Stromal cell of bone marrow (primary cell): ENCODE measurements at regions not wholly inside any gene's neighbourhood (a gene's known extent, or its start where the extent isn't known, plus 50 kb on each side); places are given as distances from the start of the nearest gene placed in this dataset.
"Not testable (repeated sequence)": the region's sequence is repeated elsewhere in the genome, so short reads cannot be mapped to it uniquely, and the experiment has no call there.

Source experiments
- DNase-seq: peaks from one replicate; pipeline ENCODE4 v3.0.0-alpha.2; 2012; ENCODE audit warnings: low read depth

GRCh38 chr7:49481075-49481474 lies 292.4 kb upstream of the VWC2 start:
- no peak for DNase-seq

DNA sequence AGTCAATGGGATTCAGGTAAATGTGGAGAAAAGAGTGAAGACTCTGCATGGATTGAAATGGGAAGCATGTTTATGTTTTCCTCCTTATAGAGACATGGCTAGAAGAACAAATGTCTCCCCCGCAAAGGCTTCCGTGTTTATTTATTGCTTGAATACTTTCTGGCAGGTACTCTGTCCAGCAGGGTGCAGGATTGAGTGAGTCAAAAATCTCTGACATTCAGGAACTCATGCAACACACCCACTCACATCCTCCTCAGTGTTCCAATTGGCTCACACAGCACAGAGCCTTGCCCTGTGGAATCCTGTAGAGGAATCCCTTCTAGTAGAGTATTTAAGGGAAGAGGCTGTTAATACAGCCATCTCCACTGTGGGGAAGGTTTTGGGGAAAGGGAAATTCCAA lies 290.3 kb upstream of the VWC2 start:
- DNase-seq = no peak

- DNase-seq = no peak
Observed at GRCh38 chr7:49486974-49487829, 286.2 kb upstream of the VWC2 start.

GRCh38 chr7:49487830-49488140 lies 285.7 kb upstream of the VWC2 start:
- no peak for DNase-seq

DNA sequence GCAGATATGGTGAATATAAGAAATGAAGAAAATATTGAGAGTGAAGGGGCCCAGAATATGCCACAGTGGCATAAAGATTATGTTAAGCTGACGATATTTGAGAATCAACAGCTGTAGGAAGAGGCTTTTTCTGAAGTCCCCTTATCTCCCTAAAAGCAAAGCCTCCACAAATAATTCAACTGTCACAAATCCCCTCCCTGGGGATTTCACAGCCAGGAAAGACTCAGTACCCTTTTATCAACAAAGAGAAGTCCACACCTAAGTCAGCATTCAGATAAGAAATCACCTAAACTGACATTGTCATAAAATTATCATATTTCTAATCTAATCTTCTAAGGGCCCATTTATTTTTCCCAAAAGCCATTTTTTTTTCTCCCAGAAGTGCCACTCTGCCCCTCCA lies 284.9 kb upstream of the VWC2 start:
- no peak for DNase-seq

GRCh38 chr7:49497471-49497870 lies 276.0 kb upstream of the VWC2 start:
- DNase-seq = no peak

- DNase-seq = no peak
Observed at GRCh38 chr7:49500741-49501140, 272.7 kb upstream of the VWC2 start.

- not testable (repeated sequence) for DNase-seq
Observed at GRCh38 chr7:49507206-49507605, 266.2 kb upstream of the VWC2 start.

DNA sequence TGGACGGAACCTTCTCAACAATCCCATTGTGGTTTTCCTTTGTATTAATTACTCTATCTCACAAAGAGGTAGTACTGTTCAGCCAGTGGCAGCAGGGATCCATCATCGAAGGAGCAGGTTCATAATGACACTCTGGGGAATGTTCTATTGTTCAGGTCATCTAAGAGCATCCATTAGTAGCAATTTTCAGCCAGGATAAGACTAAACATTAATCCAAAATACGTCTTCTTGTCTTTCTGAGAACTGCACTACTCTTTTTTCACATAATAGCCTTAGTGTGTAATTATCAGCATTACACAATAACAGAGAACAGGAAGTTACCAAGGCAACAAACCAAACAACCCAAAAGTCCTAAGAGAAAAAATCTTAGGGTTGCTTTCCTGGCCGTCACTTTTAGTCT lies 259.5 kb upstream of the VWC2 start:
- no peak for DNase-seq

GRCh38 chr7:49520951-49521350 lies 252.5 kb upstream of the VWC2 start:
- no peak for DNase-seq

DNA sequence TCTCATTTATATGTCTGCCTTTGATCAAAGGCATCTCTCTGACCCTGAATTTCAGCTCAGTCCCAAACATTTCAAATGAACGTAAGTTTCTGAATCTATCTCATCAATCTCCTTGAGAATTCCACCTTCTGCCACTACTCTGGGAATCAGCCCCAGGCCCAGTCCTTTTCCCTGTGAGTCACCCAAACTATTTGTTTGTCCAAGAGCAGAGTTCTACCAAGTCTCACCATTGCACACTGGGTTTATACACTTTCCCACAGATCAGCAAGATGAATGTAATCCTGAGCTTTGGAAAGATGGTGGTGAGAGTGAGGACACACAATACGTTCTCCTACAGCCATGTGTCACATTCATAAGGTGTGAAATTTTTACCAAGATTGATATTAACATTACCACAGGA lies 251.3 kb upstream of the VWC2 start:
- DNase-seq = no peak

DNA sequence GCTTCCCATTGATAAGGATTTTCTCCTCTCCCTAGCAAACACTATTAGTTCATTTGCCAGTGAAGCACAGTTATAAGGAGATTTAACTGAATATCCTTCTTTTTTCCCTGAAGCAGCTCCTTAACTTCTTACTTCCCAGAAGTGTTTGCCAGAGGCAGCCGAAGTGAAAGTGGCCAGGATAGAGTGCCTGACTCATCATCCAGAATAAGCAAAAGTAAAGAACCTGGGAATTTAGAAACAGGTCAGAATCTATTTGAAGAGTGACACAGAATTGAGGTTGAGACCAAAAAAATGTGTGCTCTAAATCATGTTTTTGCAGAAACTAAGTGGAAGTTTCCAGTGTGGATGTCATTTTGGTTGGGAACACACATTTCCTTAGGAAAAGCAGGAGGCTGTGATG lies 249.6 kb upstream of the VWC2 start:
- DNase-seq = no peak

GRCh38 chr7:49527182-49527581 lies 246.3 kb upstream of the VWC2 start:
- DNase-seq = no peak

DNA sequence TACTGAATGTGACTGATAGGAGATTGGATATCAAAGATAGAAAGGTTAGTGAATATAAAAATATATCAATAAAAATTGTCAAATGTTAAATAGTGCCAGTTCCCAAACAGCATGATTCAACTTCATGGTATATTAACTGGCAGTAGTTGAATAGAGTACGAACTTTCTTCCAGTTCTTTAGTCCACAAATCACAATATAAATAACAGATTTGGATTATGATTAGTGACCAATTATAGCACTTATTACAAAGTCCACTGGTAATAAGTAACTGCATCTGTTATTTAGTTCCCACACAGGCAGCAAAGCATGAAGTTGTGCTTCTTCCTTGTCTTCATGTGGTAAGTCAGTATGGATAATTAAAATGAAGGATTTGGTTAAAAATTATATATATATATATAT lies 243.0 kb upstream of the VWC2 start:
- no peak for DNase-seq

DNA sequence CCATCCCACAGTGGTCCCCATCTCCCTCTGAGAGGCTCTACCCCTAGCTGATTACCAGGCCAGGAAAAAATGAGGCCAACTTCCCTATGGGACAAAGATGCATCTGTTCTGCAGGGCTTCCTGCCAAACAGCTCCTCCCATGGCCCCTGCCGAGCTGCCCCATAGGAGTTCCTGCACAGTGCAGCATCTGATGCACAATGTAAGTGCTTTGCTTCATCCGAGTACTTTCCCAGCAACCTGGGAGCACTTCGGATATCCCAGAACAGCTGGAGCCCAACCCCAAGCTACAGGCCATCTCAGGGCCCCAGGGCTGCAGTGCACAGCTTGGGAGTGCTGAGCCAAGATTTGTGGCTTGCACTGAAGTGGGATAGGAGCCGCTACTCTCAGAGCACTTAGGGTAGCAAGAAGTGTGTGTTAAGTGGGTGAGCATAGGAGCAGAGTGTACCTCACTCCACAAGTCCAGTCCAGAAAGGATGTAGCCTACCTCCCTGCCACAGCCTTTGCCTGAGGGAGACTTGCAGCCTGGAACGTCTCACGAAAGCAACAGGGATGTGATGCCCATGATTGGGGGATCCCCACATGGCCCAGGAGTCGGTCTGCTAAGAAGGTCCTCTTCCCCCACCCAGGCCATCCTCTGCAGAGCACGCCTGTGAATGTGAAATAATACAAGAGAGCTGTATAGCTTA lies 209.6 kb upstream of the VWC2 start:
- DNase-seq = no peak

- no peak for DNase-seq
Observed at GRCh38 chr7:49564379-49564714, 209.1 kb upstream of the VWC2 start.

- DNase-seq = no peak
Observed at GRCh38 chr7:49577576-49577975, 195.9 kb upstream of the VWC2 start.

DNA sequence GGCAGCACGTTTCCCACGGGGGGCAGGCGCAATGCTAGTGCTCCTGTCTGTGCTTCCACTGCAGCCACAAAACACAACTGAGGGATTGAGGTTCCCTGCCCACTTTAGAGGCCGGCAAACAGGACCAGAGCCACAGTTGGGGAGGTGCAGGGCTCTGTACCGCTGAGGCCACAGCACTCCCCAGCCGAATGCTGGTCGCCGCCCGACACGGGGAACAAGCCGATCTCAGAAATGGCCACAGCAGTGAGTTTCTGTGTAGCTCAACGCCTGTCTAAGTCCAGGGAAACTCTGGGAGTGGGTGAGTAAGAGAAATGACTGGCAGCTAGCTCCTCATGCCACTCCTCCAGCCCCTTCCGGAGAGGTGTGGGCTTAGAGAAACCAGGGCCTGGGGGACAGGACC lies 194.0 kb upstream of the VWC2 start:
- no peak for DNase-seq

DNA sequence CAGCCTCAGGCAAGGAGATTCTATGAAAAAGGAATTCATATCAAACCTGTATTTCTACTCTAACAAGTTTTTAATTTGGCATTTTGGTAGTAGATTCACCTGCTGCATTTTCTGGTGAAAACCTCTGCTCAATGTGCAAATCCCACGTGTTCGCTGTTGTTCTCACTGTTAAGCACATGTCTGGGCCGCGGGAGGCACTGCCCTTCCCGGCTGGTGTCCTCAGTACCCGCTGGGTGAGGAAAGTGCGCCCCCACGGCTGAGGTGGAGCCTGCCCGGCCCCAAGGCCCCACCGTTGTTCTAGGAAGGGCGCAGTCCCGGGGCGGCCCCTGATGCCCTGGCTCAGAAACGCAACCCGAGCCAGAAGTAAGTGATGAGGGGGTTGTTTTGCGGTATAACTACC lies 193.4 kb upstream of the VWC2 start:
- no peak for DNase-seq

- DNase-seq = no peak
Observed at GRCh38 chr7:49580761-49581160, 192.7 kb upstream of the VWC2 start.

GRCh38 chr7:49583440-49583839 lies 190.0 kb upstream of the VWC2 start:
- no peak for DNase-seq

DNA sequence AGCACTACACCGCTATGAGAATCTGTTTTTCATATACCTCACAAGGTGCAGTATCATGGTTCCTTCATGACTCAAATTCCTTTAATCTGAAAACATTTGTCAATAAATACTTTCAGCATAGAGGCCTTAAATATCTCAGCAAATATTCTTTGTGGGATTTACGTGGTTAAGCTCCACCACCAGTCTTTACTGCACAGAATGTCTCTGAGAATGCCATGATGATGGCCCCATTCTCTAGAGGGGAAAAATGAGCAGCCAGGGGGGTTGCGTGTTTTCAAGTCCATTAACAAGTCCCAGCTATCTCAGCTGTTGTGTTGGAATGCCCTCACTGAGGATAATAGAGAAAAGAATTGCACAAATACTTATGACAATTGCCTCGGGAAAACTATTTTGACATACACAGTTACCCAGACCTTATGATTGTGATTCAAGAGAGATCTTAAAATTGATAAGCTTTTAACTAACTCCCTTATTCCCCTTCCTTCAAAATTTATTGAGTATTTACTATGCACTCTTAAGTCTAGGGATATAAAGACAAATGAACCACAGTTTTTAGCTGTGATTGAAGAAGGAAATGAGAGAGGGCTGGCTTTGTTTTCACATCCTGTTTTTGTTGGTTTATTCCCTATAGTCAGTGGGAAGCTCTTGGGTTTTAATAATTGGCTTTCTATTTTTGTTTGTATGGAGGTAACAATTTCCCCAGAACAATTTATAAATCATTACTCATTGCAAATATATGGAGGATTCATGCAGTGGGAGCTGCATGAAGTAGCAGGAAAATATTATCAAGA lies 176.5 kb upstream of the VWC2 start:
- no peak for DNase-seq

DNA sequence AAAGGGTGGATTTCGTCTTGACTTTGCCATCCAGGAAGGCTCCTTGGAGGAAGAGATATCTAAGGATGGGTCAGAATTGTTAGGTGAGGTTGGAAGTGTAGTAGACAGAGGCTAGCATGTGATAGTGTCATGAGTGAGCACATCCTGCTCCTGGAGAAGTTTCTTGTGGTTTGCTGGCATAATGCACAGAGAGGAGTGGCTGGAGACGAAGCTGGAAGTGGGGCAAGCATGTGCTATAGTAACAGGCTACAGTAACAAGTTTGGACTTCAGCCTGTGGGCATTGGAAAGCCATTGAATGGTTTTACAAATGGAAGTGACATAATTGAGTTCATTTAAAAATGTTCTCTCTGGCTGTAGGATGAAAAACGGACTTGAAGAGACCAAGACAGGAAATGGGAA lies 175.6 kb upstream of the VWC2 start:
- no peak for DNase-seq
